ENCODE measurements at regions not wholly inside any gene's neighbourhood (a gene's known extent, or its start where the extent isn't known, plus 50 kb on each side); places are given as distances from the start of the nearest gene placed in this dataset.

- no peak for TF ChIP-seq GATA2 (IDR thresholded peaks at IDR 0.05; ENCODE audit: low read depth, low read length)
- TF ChIP-seq GATA3 (IDR thresholded peaks at IDR 0.05; ENCODE audit: low read depth, low read length): no peak
Observed at GRCh38 chr21:26679284-26679683, 106.2 kb upstream of the CYYR1 start.
